ENCODE measurements at regions not wholly inside any gene's neighbourhood (a gene's known extent, or its start where the extent isn't known, plus 50 kb on each side); places are given as distances from the start of the nearest gene placed in this dataset.

DNA sequence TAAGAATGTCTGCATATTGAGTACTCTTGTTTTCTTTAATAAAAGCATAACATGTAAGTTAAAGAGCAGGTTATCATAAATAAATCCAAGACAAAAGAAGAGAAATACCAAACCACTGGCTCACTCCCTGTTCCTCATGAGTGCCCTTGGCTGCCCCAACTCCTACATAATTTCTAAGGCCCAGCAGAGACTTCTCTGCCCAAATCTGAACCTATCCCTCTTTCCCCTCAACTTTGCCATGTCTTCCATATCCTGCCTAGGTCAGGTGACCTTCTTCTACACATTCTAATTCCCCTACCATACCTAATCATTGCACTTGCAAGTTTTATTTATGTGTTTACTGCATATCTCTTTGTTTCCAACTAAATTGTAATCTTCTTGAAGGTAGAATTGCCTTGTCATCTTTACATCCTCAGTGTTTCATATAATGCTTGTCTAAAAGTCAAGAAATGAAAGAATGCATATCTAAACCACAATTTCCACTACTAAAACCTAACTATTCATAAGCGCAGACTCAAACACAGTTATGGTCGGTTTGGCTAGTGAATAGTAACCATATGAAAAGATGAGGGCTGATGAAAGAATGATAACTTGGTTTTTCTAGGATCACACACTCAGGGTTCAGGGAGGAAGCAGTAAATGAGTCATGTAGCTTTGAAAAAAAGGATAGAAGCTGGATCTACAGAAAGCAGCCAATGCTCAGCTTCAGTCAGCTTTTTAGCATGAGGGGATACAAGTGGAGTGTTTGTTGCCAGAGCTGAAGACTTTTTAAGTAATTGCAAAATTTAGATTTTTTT lies 53.3 kb upstream of the EYA4 start:
- DNase-seq, result no peak

DNA sequence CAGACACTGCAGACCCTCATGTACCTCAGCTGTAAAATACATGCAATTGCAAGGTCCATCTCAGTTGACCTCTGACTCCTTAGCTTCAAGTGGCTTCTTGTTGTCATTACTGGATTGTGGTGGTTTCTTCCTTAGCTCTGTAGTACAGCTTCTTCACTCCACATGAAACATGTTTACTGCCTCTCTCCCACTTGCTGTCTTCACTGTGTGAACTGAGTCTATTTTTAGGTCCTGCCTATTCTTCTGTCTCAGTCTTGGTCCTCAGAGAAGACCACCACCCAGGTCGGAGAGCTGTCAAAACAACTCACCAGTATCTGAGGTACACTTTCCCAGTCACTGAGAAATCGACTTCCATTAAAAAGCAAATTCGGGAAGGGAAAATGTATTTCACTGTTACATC lies 50.2 kb upstream of the EYA4 start:
- DNase-seq, result no peak

DNA sequence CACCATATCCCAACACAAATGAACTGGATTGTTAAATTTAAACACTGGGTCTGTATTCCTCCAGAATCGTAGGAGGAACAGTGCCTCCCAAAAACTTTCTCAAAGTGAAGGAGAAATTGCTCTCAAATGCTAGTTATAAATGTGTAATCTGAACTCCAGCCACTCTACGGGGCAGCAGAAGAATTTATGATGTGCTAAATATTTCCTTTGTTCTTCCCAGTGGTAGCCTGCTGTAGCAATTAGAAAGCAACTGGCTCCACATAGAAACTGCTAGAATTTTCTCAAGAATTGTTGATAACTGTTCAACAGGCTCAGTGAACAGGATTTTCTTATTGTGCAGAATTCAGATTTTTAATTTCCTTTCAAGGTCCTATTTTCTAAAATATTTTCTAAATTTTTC lies 49.8 kb upstream of the EYA4 start:
- no peak for DNase-seq

Measured in NCI-H1105 treated with DMSO at 0.1 percent for 48 hours (cell line).